GM12878 (cell line): ENCODE measurements at regions not wholly inside any gene's neighbourhood (a gene's known extent, or its start where the extent isn't known, plus 50 kb on each side); places are given as distances from the start of the nearest gene placed in this dataset.

Source experiments
- ATAC-seq: fragments of 200-7000 bp; cut with Tn5 transposase; 3 replicates; pipeline ENCODE4 v1.9.1; 2020; ENCODE audit warnings: mild to moderate bottlenecking, moderate library complexity
- BruUV-seq: library from RNA; stranded (reverse); fragments of 400-500 nt; replicated peaks from 2 replicates; lab custom pipeline; 2021; lab: Mats Ljungman, UMichigan
- CTCF ChIA-PET: fragments of 300-600 bp; sonication (Branson Sonifier 250); formaldehyde crosslinking; extraction: SDS; loops from one replicate; lab custom pipeline; 2021; ENCODE audit warnings: inconsistent platforms; lab: Yijun Ruan, JAX
- POLR2A ChIA-PET: fragments of 350-600 bp; formaldehyde crosslinking; extraction: SDS; loops from one replicate; lab custom pipeline; 2021; ENCODE audit warnings: inconsistent platforms; lab: Charles Lee
- RAD21 ChIA-PET: fragments of 300-600 bp; sonication (Branson Sonifier 250); formaldehyde crosslinking; loops from one replicate; lab custom pipeline; 2023; ENCODE audit warnings: antibody characterized with exemption; ENCODE audit not compliant: unreplicated experiment; lab: Charles Lee
- SMC1A ChIA-PET: fragments of 300-600 bp; sonication (Branson Sonifier 250); formaldehyde crosslinking; loops from one replicate; lab custom pipeline; 2023; ENCODE audit not compliant: unreplicated experiment, uncharacterized antibody; lab: Charles Lee
- DNase-seq: peaks from one replicate; pipeline ENCODE4 v3.0.0-alpha.2; 2011; ENCODE audit warnings: low read depth, low spot score
- FAIRE-seq: peaks from 3 replicates; lab custom pipeline; 2011; peaks lifted over from hg19 to GRCh38; lab: Jason Lieb, UNC
- H2AFZ ChIP-seq: 2 replicates; pipeline ENCODE4 v1.6.0; 2011; ENCODE audit warnings: low read depth, low read length, control low read depth; ENCODE audit not compliant: control insufficient read depth
- H3K27ac ChIP-seq: 2 replicates; pipeline ENCODE4 v1.5.1; 2011; ENCODE audit warnings: control low read depth; ENCODE audit not compliant: control insufficient read depth, insufficient read depth
- H3K27me3 ChIP-seq, 2 experiments: replicated peaks in 1 of 2; 2 replicates each; pipeline versions ENCODE4 v1.6.0 to v1.6.1; 2011; ENCODE audit warnings: low read length in 1 of 2; ENCODE audit not compliant: control insufficient read depth in 2 of 2, insufficient read depth in 2 of 2
- H3K36me3 ChIP-seq, 2 experiments: 2 replicates each; pipeline ENCODE4 v1.5.1; 2011; ENCODE audit warnings: low read length in 1 of 2; ENCODE audit not compliant: control insufficient read depth in 2 of 2, insufficient read depth in 2 of 2
- H3K4me1 ChIP-seq: 2 replicates; pipeline ENCODE4 v1.6.1; 2011; ENCODE audit warnings: mild to moderate bottlenecking, low read length, moderate library complexity, mixed read lengths; ENCODE audit not compliant: control insufficient read depth, insufficient read depth
- H3K4me2 ChIP-seq: 2 replicates; pipeline ENCODE4 v1.6.0; 2011; ENCODE audit warnings: control low read depth; ENCODE audit not compliant: control insufficient read depth, insufficient read depth
- H3K4me3 ChIP-seq: fragments of 200-600 bp; sonication (generic); 2 replicates; pipeline ENCODE4 v1.5.1; 2016
- H3K79me2 ChIP-seq: 2 replicates; pipeline ENCODE4 v1.6.0; 2011; ENCODE audit warnings: low read length; ENCODE audit not compliant: control insufficient read depth, insufficient read depth
- H3K9ac ChIP-seq: 2 replicates; pipeline ENCODE4 v1.8.0; 2011; ENCODE audit warnings: low read length, control low read depth, mixed read lengths; ENCODE audit not compliant: control insufficient read depth, insufficient read depth
- H3K9me3 ChIP-seq: replicated peaks from 3 replicates; pipeline ENCODE4 v1.5.1; 2011; ENCODE audit warnings: mild to moderate bottlenecking, low read length; ENCODE audit not compliant: control insufficient read depth, insufficient read depth
- H4K20me1 ChIP-seq: 2 replicates; pipeline ENCODE4 v1.6.0; 2011; ENCODE audit not compliant: control insufficient read depth, insufficient read depth
- ATF2 ChIP-seq: IDR thresholded peaks from 2 replicates; pipeline ENCODE4 v1.6.1; 2012; ENCODE audit warnings: low read length, inconsistent platforms
- E4F1 ChIP-seq: fragments of 450-650 bp; IDR thresholded peaks from 2 replicates; pipeline ENCODE4 v1.6.1; 2018; ENCODE audit warnings: borderline replicate concordance, mild to moderate bottlenecking; ENCODE audit not compliant: partially characterized antibody
- IKZF2 ChIP-seq, 2 experiments: fragments of 450-650 bp; IDR thresholded peaks; 2 replicates each; pipeline ENCODE4 v1.6.1; 2017; ENCODE audit warnings: mild to moderate bottlenecking in 2 of 2, moderate library complexity in 2 of 2
- IRF3 ChIP-seq: fragments of 450-650 bp; IDR thresholded peaks from 2 replicates; pipeline ENCODE4 v1.6.1; 2014; ENCODE audit warnings: mild to moderate bottlenecking
- KDM1A ChIP-seq: fragments of 200-600 bp; sonication (generic); IDR thresholded peaks from 2 replicates; pipeline ENCODE4 v1.6.1; 2016; ENCODE audit warnings: borderline replicate concordance
- MEF2B ChIP-seq: fragments of 450-650 bp; IDR thresholded peaks from 2 replicates; pipeline ENCODE4 v1.6.1; 2018; ENCODE audit warnings: mild to moderate bottlenecking, moderate library complexity; ENCODE audit not compliant: partially characterized antibody, poor library complexity, severe bottlenecking
- NKRF ChIP-seq: fragments of 450-650 bp; conservative IDR thresholded peaks from 2 replicates; pipeline ENCODE4 v1.6.1; 2017; ENCODE audit warnings: mild to moderate bottlenecking, moderate library complexity
- NR2C1 ChIP-seq: fragments of 450-650 bp; IDR thresholded peaks from 2 replicates; pipeline ENCODE4 v1.6.1; 2017; ENCODE audit warnings: antibody characterized with exemption, mild to moderate bottlenecking, moderate library complexity
- POU2F2 ChIP-seq: IDR thresholded peaks from 3 replicates; pipeline ENCODE4 v1.6.1; 2011; ENCODE audit warnings: low read depth, mild to moderate bottlenecking, low read length, borderline replicate concordance
- RAD21 ChIP-seq: IDR thresholded peaks from 2 replicates; pipeline ENCODE4 v1.6.1; 2011; ENCODE audit warnings: mild to moderate bottlenecking, low read depth, low read length, moderate library complexity; ENCODE audit not compliant: insufficient read depth
- RAD51 ChIP-seq: fragments of 450-650 bp; IDR thresholded peaks from 2 replicates; pipeline ENCODE4 v1.6.1; 2016; ENCODE audit warnings: moderate library complexity, mild to moderate bottlenecking, inconsistent platforms
- SUPT20H ChIP-seq: IDR thresholded peaks from 2 replicates; pipeline ENCODE4 v1.6.1; 2011; ENCODE audit warnings: low read depth, mild to moderate bottlenecking, low read length, moderate library complexity, borderline replicate concordance; ENCODE audit not compliant: control insufficient read depth
- TARDBP ChIP-seq: IDR thresholded peaks from 2 replicates; pipeline ENCODE4 v1.6.1; 2016; ENCODE audit warnings: borderline replicate concordance
- TBL1XR1 ChIP-seq: IDR thresholded peaks from 2 replicates; pipeline ENCODE4 v1.6.1; 2012; ENCODE audit warnings: low read depth, low read length, improper control_type of control experiment
- USF1 ChIP-seq: IDR thresholded peaks from 2 replicates; pipeline ENCODE4 v1.6.1; 2011; ENCODE audit warnings: borderline replicate concordance, low read depth, mild to moderate bottlenecking, moderate library complexity, mixed read lengths, low read length; ENCODE audit not compliant: insufficient read depth; ENCODE audit errors: extremely low read length
- ZNF217 ChIP-seq: fragments of 450-650 bp; IDR thresholded peaks from 2 replicates; pipeline ENCODE4 v1.6.1; 2017; ENCODE audit warnings: antibody characterized with exemption, mild to moderate bottlenecking
- WGBS: methylation state at CpG from one replicate; pipeline ENCODE4 v1.1.6; 2016; ENCODE audit warnings: low lambda C conversion rate; ENCODE audit not compliant: insufficient replicate concordance, insufficient coverage; ENCODE audit errors: missing lambda C conversion rate; 5-methylcytosine and 5-hydroxymethylcytosine counted together
- in situ Hi-C: fragments of 300-500 bp; cut with MboI; formaldehyde crosslinking; loops from 9 replicates; pipeline ENCODE4 v1.14.3; 2018; ENCODE audit warnings: mixed read lengths
- intact Hi-C: fragments of 100-400 bp; cut with micrococcal nuclease; formaldehyde crosslinking; loops from one replicate; pipeline ENCODE4 v1.14.2; 2022; ENCODE audit not compliant: unreplicated experiment

- ATAC-seq (no peak), FAIRE-seq (no peak), DNase-seq (no peak)
- ChIA-PET SMC1A (no interaction called here), RAD21 (no interaction called here), POLR2A (no interaction called here), CTCF (interaction anchor here (0.5 kb wide), 1 partner anchor 56 kb away, joined by 3 read pairs; no protein-coding TSS in a partner anchor)
- H2AFZ ChIP-seq, result no peak overlapping the region
- no peaks in the 10 kb centered on the region for H3K79me2 ChIP-seq
- intact Hi-C loops (no loop called here), in situ Hi-C loops (no loop called here)
- no peaks in the 10 kb centered on the region for H3K4me1 ChIP-seq
- 48% methylated on average over 34 of the region's 34 CpGs for WGBS
- no peak overlapping the region for H3K4me2 ChIP-seq
- H3K27me3 ChIP-seq, result no peaks in the 10 kb centered on the region
- no peaks in the 10 kb centered on the region for H4K20me1 ChIP-seq
- H3K9me3 ChIP-seq, result no peaks in the 10 kb centered on the region
- H3K27ac ChIP-seq, result no peak overlapping the region
- H3K36me3 ChIP-seq, result no peaks in the 10 kb centered on the region
- H3K9ac ChIP-seq, result no peak overlapping the region
- no peak overlapping the region for H3K4me3 ChIP-seq
- no TSS peak for BruUV-seq
- TF ChIP-seq E4F1 (no peak), ZNF217 (no peak), ATF2 (no peak), SUPT20H (no peak), NKRF (no peak), USF1 (no peak), IRF3 (no peak), MEF2B (no peak), RAD21 (no peak), KDM1A (no peak), TARDBP (no peak), TBL1XR1 (no peak), POU2F2 (no peak), NR2C1 (no peak), RAD51 (no peak), IKZF2 (IDR thresholded peaks at IDR 0.05) (no peak)
These were observed 344.2 kb upstream of the MKI67 start for GRCh38 chr10:128470321-128470965.
